GM23338 (cell line): ENCODE measurements at regions not wholly inside any gene's neighbourhood (a gene's known extent, or its start where the extent isn't known, plus 50 kb on each side); places are given as distances from the start of the nearest gene placed in this dataset.

Experiments
- ATAC-seq: fragments of 200-7000 bp; cut with Tn5 transposase; 3 replicates; pipeline ENCODE4 v1.9.1; 2020
- DNase-seq: peaks from one replicate; pipeline ENCODE4 v3.0.0-alpha.2; 2015; ENCODE audit warnings: low spot score
- H2AFZ ChIP-seq: fragments of 200-600 bp; sonication (generic); 2 replicates; pipeline ENCODE4 v1.8.0; 2016; ENCODE audit warnings: antibody characterized with exemption, mild to moderate bottlenecking, moderate library complexity
- H3F3A ChIP-seq: fragments of 200-600 bp; sonication (generic); replicated peaks from 2 replicates; pipeline ENCODE4 v1.8.0; 2017; ENCODE audit warnings: antibody characterized with exemption, mixed run types, low read depth
- H3K27ac ChIP-seq: fragments of 200-600 bp; sonication (generic); 2 replicates; pipeline ENCODE4 v1.6.1; 2016; ENCODE audit warnings: low read depth
- H3K27me3 ChIP-seq: fragments of 200-600 bp; sonication (generic); 2 replicates; pipeline ENCODE4 v1.8.0; 2016; ENCODE audit warnings: mild to moderate bottlenecking, mixed run types, moderate library complexity; ENCODE audit not compliant: insufficient read depth
- H3K36me3 ChIP-seq: fragments of 200-600 bp; sonication (generic); 2 replicates; pipeline ENCODE4 v1.8.0; 2016; ENCODE audit warnings: mild to moderate bottlenecking; ENCODE audit not compliant: insufficient read depth
- H3K4me1 ChIP-seq: fragments of 200-600 bp; sonication (generic); 2 replicates; pipeline ENCODE4 v1.8.0; 2016; ENCODE audit warnings: mild to moderate bottlenecking, moderate library complexity; ENCODE audit not compliant: insufficient read depth
- H3K4me2 ChIP-seq: fragments of 200-600 bp; sonication (generic); 2 replicates; pipeline ENCODE4 v1.7.1; 2017; ENCODE audit warnings: mixed run types
- H3K4me3 ChIP-seq: fragments of 200-600 bp; sonication (generic); 2 replicates; pipeline ENCODE4 v1.6.1; 2016; ENCODE audit warnings: mixed run types
- H3K79me2 ChIP-seq: fragments of 200-600 bp; sonication (generic); replicated peaks from 2 replicates; pipeline ENCODE4 v1.8.0; 2017; ENCODE audit warnings: mild to moderate bottlenecking; ENCODE audit not compliant: insufficient read depth
- H3K9me2 ChIP-seq: fragments of 200-600 bp; sonication (generic); 2 replicates; pipeline ENCODE4 v1.8.0; 2017; ENCODE audit not compliant: insufficient read depth
- H4K20me1 ChIP-seq: fragments of 200-600 bp; sonication (generic); replicated peaks from 2 replicates; pipeline ENCODE4 v1.8.0; 2017; ENCODE audit warnings: mild to moderate bottlenecking; ENCODE audit not compliant: insufficient read depth
- H3K27ac Mint-ChIP-seq: 2 replicates; pipeline ENCODE4 v1.8.0; 2020; ENCODE audit warnings: inconsistent platforms, mild to moderate bottlenecking, moderate library complexity, mixed read lengths
- H3K27me3 Mint-ChIP-seq: 3 replicates; pipeline ENCODE4 v1.8.0; 2022; ENCODE audit warnings: low read depth, mild to moderate bottlenecking, moderate library complexity, mixed read lengths, inconsistent platforms; ENCODE audit not compliant: insufficient read depth, poor library complexity
- H3K36me3 Mint-ChIP-seq: 3 replicates; pipeline ENCODE4 v1.8.0; 2021; ENCODE audit warnings: low read depth, mild to moderate bottlenecking, inconsistent platforms, moderate library complexity, mixed read lengths
- H3K4me1 Mint-ChIP-seq: 3 replicates; pipeline ENCODE4 v1.8.0; 2020; ENCODE audit warnings: mild to moderate bottlenecking, inconsistent platforms, mixed read lengths
- H3K4me3 Mint-ChIP-seq: 3 replicates; pipeline ENCODE4 v1.8.0; 2021; ENCODE audit warnings: moderate library complexity, mild to moderate bottlenecking, inconsistent platforms, mixed read lengths
- H3K9me3 Mint-ChIP-seq: 3 replicates; pipeline ENCODE4 v1.8.0; 2020; ENCODE audit warnings: moderate library complexity, mild to moderate bottlenecking, inconsistent platforms, mixed read lengths
- CREB1 ChIP-seq: fragments of 250-450 bp; sonication (Bioruptor Pico); IDR thresholded peaks from 2 replicates; pipeline ENCODE4 v1.5.0; 2020; ENCODE audit warnings: low read depth, mild to moderate bottlenecking, moderate library complexity
- EZH2 ChIP-seq: fragments of 200-600 bp; sonication (generic); IDR thresholded peaks from one replicate; pipeline ENCODE4 v1.8.0; 2017; ENCODE audit warnings: antibody characterized with exemption, mild to moderate bottlenecking, low read depth; ENCODE audit not compliant: unreplicated experiment
- EZH2phosphoT487 ChIP-seq: fragments of 200-600 bp; sonication (generic); IDR thresholded peaks from one replicate; pipeline ENCODE4 v1.8.1; 2018; ENCODE audit warnings: antibody characterized with exemption; ENCODE audit not compliant: unreplicated experiment
- JUNB ChIP-seq: IDR thresholded peaks from one replicate; pipeline ENCODE4 v1.6.1; 2016; ENCODE audit warnings: antibody characterized with exemption; ENCODE audit not compliant: unreplicated experiment
- NANOG ChIP-seq: IDR thresholded peaks from 2 replicates; pipeline ENCODE4 v1.6.1; 2016; ENCODE audit warnings: antibody characterized with exemption, borderline replicate concordance
- POLR2AphosphoS5 ChIP-seq: IDR thresholded peaks from 2 replicates; pipeline ENCODE4 v1.6.1; 2016; ENCODE audit warnings: antibody characterized with exemption, low read depth
- STAT1 ChIP-seq: IDR thresholded peaks from one replicate; pipeline ENCODE4 v1.6.1; 2016; ENCODE audit warnings: antibody characterized with exemption; ENCODE audit not compliant: unreplicated experiment
- ZNF114 ChIP-seq: fragments of 250-450 bp; sonication (Bioruptor Pico); IDR thresholded peaks from 2 replicates; pipeline ENCODE4 v1.5.0; 2020; ENCODE audit warnings: mild to moderate bottlenecking, moderate library complexity
- ZNF331 ChIP-seq: fragments of 250-450 bp; sonication (Bioruptor Pico); IDR thresholded peaks from 2 replicates; pipeline ENCODE4 v1.5.0; 2020; ENCODE audit warnings: low read depth, mild to moderate bottlenecking, moderate library complexity
- ZNF462 ChIP-seq: fragments of 250-450 bp; sonication (Bioruptor Pico); IDR thresholded peaks from 2 replicates; pipeline ENCODE4 v1.5.0; 2020; ENCODE audit warnings: mild to moderate bottlenecking, moderate library complexity
- TF ChIP-seq, protein P1 (sequence below), 2 experiments: fragments of 200-600 bp in 1 of 2; sonication (generic) in 1 of 2; conservative IDR thresholded peaks; 2 replicates each; pipeline versions ENCODE4 v1.5.1 to v1.6.1; 2016 to 2017; ENCODE audit warnings: antibody characterized with exemption in 2 of 2, low read depth in 2 of 2, mild to moderate bottlenecking in 2 of 2, moderate library complexity in 1 of 2

DNA sequence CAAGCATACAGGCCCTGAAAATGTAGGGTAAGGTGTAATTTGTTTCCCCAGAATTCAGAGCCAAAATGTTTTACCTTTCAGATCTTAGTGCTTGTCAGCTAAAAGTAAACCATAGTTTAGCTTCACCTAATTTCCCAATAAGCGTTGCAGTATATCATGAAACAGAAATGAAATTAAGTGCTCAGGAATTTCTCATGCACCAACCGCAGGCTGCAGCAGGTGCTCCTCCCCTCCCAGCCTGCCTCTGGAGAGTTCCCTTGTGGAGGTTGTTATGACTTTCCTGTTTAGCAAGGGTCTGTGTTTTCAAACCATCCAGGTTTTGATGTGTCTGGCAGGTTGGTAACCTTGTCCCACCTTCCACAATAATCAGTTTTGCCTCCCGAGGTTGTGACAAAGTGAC lies 118.5 kb downstream of the HLX start:
- no peaks in the 10 kb centered on the region for H3F3A ChIP-seq
- H4K20me1 ChIP-seq = no peaks in the 10 kb centered on the region
- no peaks in the 10 kb centered on the region for H3K79me2 ChIP-seq
- no peak overlapping the region for H3K27ac ChIP-seq
- Mint-ChIP-seq H3K4me3 (no peak overlapping the region), H3K4me1 (no peaks in the 10 kb centered on the region), H3K27ac (no peak overlapping the region), H3K27me3 (no peaks in the 10 kb centered on the region), H3K36me3 (no peaks in the 10 kb centered on the region), H3K9me3 (peaks cover 6% of the 10 kb centered on the region; the same call in 1 of the 3 replicates)
- no peak overlapping the region for H3K4me3 ChIP-seq
- no peak overlapping the region for H2AFZ ChIP-seq
- H3K27me3 ChIP-seq = no peaks in the 10 kb centered on the region
- DNase-seq = no peak
- TF ChIP-seq POLR2AphosphoS5 (no peak), EZH2 (no peak), CREB1 (CRISPR knock-in tag) (no peak), ZNF331 (CRISPR knock-in tag) (no peak), JUNB (no peak), NANOG (no peak), EZH2phosphoT487 (no peak), STAT1 (no peak)
- TF ChIP-seq, protein P1, sequence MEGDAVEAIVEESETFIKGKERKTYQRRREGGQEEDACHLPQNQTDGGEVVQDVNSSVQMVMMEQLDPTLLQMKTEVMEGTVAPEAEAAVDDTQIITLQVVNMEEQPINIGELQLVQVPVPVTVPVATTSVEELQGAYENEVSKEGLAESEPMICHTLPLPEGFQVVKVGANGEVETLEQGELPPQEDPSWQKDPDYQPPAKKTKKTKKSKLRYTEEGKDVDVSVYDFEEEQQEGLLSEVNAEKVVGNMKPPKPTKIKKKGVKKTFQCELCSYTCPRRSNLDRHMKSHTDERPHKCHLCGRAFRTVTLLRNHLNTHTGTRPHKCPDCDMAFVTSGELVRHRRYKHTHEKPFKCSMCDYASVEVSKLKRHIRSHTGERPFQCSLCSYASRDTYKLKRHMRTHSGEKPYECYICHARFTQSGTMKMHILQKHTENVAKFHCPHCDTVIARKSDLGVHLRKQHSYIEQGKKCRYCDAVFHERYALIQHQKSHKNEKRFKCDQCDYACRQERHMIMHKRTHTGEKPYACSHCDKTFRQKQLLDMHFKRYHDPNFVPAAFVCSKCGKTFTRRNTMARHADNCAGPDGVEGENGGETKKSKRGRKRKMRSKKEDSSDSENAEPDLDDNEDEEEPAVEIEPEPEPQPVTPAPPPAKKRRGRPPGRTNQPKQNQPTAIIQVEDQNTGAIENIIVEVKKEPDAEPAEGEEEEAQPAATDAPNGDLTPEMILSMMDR (conservative IDR thresholded peaks at IDR 0.05; ENCODE audit: low read depth in 2 of 2) = no peak
- no peak overlapping the region for H3K4me2 ChIP-seq
- H3K9me2 ChIP-seq = no peaks in the 10 kb centered on the region
- H3K36me3 ChIP-seq = no peaks in the 10 kb centered on the region
- no peak for ATAC-seq
- no peaks in the 10 kb centered on the region for H3K4me1 ChIP-seq

DNA sequence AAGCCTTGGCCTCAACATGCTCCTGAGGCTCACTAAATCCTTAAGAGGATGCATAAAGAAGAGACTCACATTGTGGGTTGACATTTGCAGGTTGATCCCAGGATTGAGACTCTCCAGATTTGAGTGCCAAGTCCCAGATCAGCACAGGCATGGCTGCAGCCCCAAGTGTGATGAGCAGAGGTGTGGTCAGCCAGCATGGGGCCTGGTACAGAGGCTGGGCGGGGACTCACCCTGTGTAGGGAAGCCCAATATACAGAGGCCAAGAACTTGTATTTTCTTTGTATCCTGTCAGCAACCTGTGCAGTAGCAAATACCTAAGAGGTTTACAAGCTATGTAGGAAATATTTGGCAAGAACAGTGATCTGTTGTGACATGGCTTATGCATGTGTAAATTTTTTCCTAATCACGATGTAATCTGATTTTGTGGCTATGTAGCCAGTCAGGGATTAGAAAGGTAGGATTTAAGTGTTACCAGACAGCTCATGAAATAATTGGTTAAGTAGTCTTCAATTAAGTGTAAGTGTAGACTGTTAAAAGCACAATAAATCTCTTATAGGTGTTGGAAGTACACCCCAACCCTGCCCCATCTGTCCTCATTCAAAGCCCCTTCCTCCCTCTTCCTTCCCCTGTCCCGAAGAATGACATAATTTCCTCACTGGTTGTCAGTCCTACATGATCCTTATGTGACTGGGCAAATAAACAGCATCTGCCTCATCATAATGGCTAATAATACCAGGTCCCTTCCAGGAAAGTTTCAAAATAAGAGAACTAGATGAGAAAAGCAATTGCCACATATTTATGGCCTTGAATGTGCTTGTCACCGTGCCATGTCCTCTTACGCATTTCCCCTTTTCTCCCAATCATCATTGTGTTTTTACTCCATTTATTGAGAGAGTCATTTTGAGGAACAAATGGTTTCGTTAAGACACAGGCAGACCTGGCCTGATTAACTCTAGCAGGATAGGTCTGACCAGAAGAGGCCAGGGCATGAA lies 120.9 kb downstream of the HLX start:
- H3K9me3 Mint-ChIP-seq = peaks cover 6% of the 10 kb centered on the region; the same call in 2 of the 3 replicates
- no peaks in the 10 kb centered on the region for H3K27me3 Mint-ChIP-seq
- H3K36me3 ChIP-seq = no peaks in the 10 kb centered on the region
- H2AFZ ChIP-seq = no peak overlapping the region
- no peaks in the 10 kb centered on the region for H3F3A ChIP-seq
- no peaks in the 10 kb centered on the region for H4K20me1 ChIP-seq
- H3K27ac ChIP-seq = no peak overlapping the region
- DNase-seq (no peak), ATAC-seq (no peak)
- H3K4me3 Mint-ChIP-seq = no peak overlapping the region
- H3K4me1 Mint-ChIP-seq = no peaks in the 10 kb centered on the region
- H3K36me3 Mint-ChIP-seq = no peaks in the 10 kb centered on the region
- no peaks in the 10 kb centered on the region for H3K79me2 ChIP-seq
- H3K27ac Mint-ChIP-seq = no peak overlapping the region
- no peak overlapping the region for H3K4me2 ChIP-seq
- H3K9me2 ChIP-seq = no peaks in the 10 kb centered on the region
- H3K4me1 ChIP-seq = no peaks in the 10 kb centered on the region
- H3K4me3 ChIP-seq = no peak overlapping the region
- no peaks in the 10 kb centered on the region for H3K27me3 ChIP-seq
- TF ChIP-seq ZNF114 (CRISPR knock-in tag) (no peak), ZNF462 (CRISPR knock-in tag) (no peak)
